GM12872 (cell line): ENCODE measurements at regions not wholly inside any gene's neighbourhood (a gene's known extent, or its start where the extent isn't known, plus 50 kb on each side); places are given as distances from the start of the nearest gene placed in this dataset.

Source experiments
- CTCF ChIP-seq: IDR thresholded peaks from 3 replicates; pipeline ENCODE4 v1.5.1; 2011; ENCODE audit warnings: low read depth, mild to moderate bottlenecking, low read length, moderate library complexity; ENCODE audit not compliant: insufficient read depth

- TF ChIP-seq CTCF, result no peak
Observed at GRCh38 chr12:14193639-14194038, 171.8 kb upstream of the ATF7IP start.

GRCh38 chr12:14194572-14194971 is 170.9 kb upstream of the ATF7IP start:
- no peak for TF ChIP-seq CTCF

GRCh38 chr12:14199455-14200198 is 165.9 kb upstream of the ATF7IP start:
- no peak for TF ChIP-seq CTCF

- TF ChIP-seq CTCF, result no peak
Observed at GRCh38 chr12:14200598-14200997, 164.9 kb upstream of the ATF7IP start.

- TF ChIP-seq CTCF, result no peak
Observed at GRCh38 chr12:14201291-14201690, 164.2 kb upstream of the ATF7IP start.

GRCh38 chr12:14207905-14208551 is 157.5 kb upstream of the ATF7IP start:
- TF ChIP-seq CTCF, result no peak

- TF ChIP-seq CTCF, result no peak
Observed at GRCh38 chr12:14211947-14212387, 153.5 kb upstream of the ATF7IP start.
